H1 (cell line): ENCODE measurements at regions not wholly inside any gene's neighbourhood (a gene's known extent, or its start where the extent isn't known, plus 50 kb on each side); places are given as distances from the start of the nearest gene placed in this dataset.

ENCODE experiments used
- CTCF ChIA-PET: fragments of 300-600 bp; sonication (Branson Sonifier 250); formaldehyde crosslinking; loops from one replicate; lab custom pipeline; 2021; ENCODE audit not compliant: partially characterized antibody; lab: Charles Lee
- POLR2A ChIA-PET: fragments of 300-600 bp; sonication (Branson Sonifier 250); formaldehyde crosslinking; loops from one replicate; lab custom pipeline; 2021; ENCODE audit warnings: inconsistent platforms; ENCODE audit not compliant: partially characterized antibody; lab: Charles Lee
- DNase-seq, 2 experiments: peaks; one replicate each; pipeline versions ENCODE4 v3.0.0 to v3.0.0-alpha.2; 2010 to 2022; ENCODE audit warnings: low spot score in 2 of 2, low read depth in 1 of 2, mixed read lengths in 1 of 2
- FAIRE-seq: peaks from 2 replicates; lab custom pipeline; 2011; peaks lifted over from hg19 to GRCh38; lab: Jason Lieb, UNC
- H2AFZ ChIP-seq: 2 replicates; pipeline ENCODE4 v1.8.1; 2012; ENCODE audit warnings: low read length, inconsistent platforms
- H2AK5ac ChIP-seq: 2 replicates; pipeline ENCODE4 v1.6.1; 2013; ENCODE audit warnings: low read depth, low read length
- H2BK120ac ChIP-seq: replicated peaks from 2 replicates; pipeline ENCODE3; 2013; ENCODE audit warnings: low read depth, low read length, inconsistent platforms
- H2BK12ac ChIP-seq: 2 replicates; pipeline ENCODE4 v1.6.1; 2013; ENCODE audit warnings: low read depth, low read length
- H2BK15ac ChIP-seq: 2 replicates; pipeline ENCODE4 v1.6.1; 2013; ENCODE audit warnings: low read length
- H2BK20ac ChIP-seq: 2 replicates; pipeline ENCODE4 v1.6.1; 2013; ENCODE audit warnings: low read length
- H2BK5ac ChIP-seq: 2 replicates; pipeline ENCODE4 v1.6.1; 2013; ENCODE audit warnings: low read depth, low read length
- H3K14ac ChIP-seq: 2 replicates; pipeline ENCODE4 v1.6.1; 2013; ENCODE audit warnings: inconsistent platforms; ENCODE audit not compliant: insufficient read length
- H3K18ac ChIP-seq: 2 replicates; pipeline ENCODE4 v1.6.1; 2013; ENCODE audit warnings: low read length; ENCODE audit errors: extremely low read depth
- H3K23ac ChIP-seq: 2 replicates; pipeline ENCODE4 v1.6.1; 2013; ENCODE audit warnings: inconsistent platforms; ENCODE audit not compliant: insufficient read length
- H3K23me2 ChIP-seq: 2 replicates; pipeline ENCODE4 v1.6.1; 2013; ENCODE audit warnings: low read depth, low read length
- H3K27ac ChIP-seq: 2 replicates; pipeline ENCODE4 v1.6.1; 2011; ENCODE audit warnings: low read depth, low read length, inconsistent platforms
- H3K27me3 ChIP-seq, 4 experiments: replicated peaks in 1 of 4; 1 replicate in 1 of 4; 2 replicates in 3 of 4; pipeline versions ENCODE4 v1.6.1 to v1.8.1; 2011 to 2013; ENCODE audit warnings: low read length in 3 of 4, mild to moderate bottlenecking in 3 of 4, inconsistent platforms in 2 of 4, mixed read lengths in 2 of 4, moderate library complexity in 1 of 4; ENCODE audit not compliant: control insufficient read depth in 3 of 4, insufficient read depth in 3 of 4; ENCODE audit errors: extremely low read depth in 1 of 4
- H3K36me3 ChIP-seq, 4 experiments: 2 replicates each; pipeline versions ENCODE4 v1.6.1 to v1.8.1; 2011 to 2013; ENCODE audit warnings: mild to moderate bottlenecking in 4 of 4, low read length in 3 of 4, moderate library complexity in 2 of 4, control low read depth in 1 of 4, inconsistent platforms in 1 of 4; ENCODE audit not compliant: insufficient read depth in 4 of 4, control insufficient read depth in 2 of 4
- H3K4ac ChIP-seq: replicated peaks from 2 replicates; pipeline ENCODE3; 2013; ENCODE audit warnings: low read length, low read depth, mixed read lengths, inconsistent platforms; ENCODE audit not compliant: insufficient read length
- H3K4me1 ChIP-seq, 4 experiments: replicated peaks in 1 of 4; 1 replicate in 1 of 4; 2 replicates in 3 of 4; pipeline versions ENCODE4 v1.6.1 to v1.8.1; 2011 to 2013; ENCODE audit warnings: low read length in 3 of 4, inconsistent platforms in 2 of 4, mixed read lengths in 1 of 4; ENCODE audit not compliant: insufficient read depth in 4 of 4, control insufficient read depth in 3 of 4
- H3K4me2 ChIP-seq, 2 experiments: 2 replicates each; pipeline versions ENCODE4 v1.6.1 to v1.8.1; 2011 to 2013; ENCODE audit warnings: low read depth in 2 of 2, low read length in 2 of 2, control low read depth in 1 of 2, inconsistent platforms in 1 of 2, mild to moderate bottlenecking in 1 of 2; ENCODE audit not compliant: insufficient read depth in 1 of 2
- H3K4me3 ChIP-seq, 4 experiments: fragments of 200-600, 300-600 bp in 1 of 4; sonication (generic), shearing (Covaris generic), sonication (Bioruptor Twin) in 1 of 4; 2 replicates each; pipeline versions ENCODE4 v1.5.1 to v1.8.1; 2011 to 2016; ENCODE audit warnings: low read length in 4 of 4, low read depth in 3 of 4, control low read depth in 2 of 4, inconsistent platforms in 2 of 4, mild to moderate bottlenecking in 2 of 4, mixed read lengths in 1 of 4, moderate library complexity in 1 of 4; ENCODE audit not compliant: insufficient read depth in 2 of 4; ENCODE audit errors: extremely low read depth in 1 of 4
- H3K56ac ChIP-seq: replicated peaks from 2 replicates; pipeline ENCODE3; 2013; ENCODE audit warnings: low read depth, mild to moderate bottlenecking, mixed read lengths, low read length, inconsistent platforms; ENCODE audit not compliant: insufficient read length
- H3K79me1 ChIP-seq: 2 replicates; pipeline ENCODE4 v1.6.1; 2013; ENCODE audit warnings: low read depth, low read length, control low read depth
- H3K79me2 ChIP-seq, 2 experiments: 2 replicates each; pipeline versions ENCODE4 v1.6.1 to v1.8.1; 2012 to 2013; ENCODE audit warnings: low read length in 2 of 2, mild to moderate bottlenecking in 2 of 2, inconsistent platforms in 1 of 2; ENCODE audit not compliant: insufficient read depth in 2 of 2, control insufficient read depth in 1 of 2
- H3K9ac ChIP-seq, 4 experiments: replicated peaks in 1 of 4; 1 replicate in 1 of 4; 2 replicates in 3 of 4; pipeline versions ENCODE4 v1.6.1 to v1.8.1; 2011 to 2013; ENCODE audit warnings: low read depth in 3 of 4, low read length in 3 of 4, control low read depth in 2 of 4, mild to moderate bottlenecking in 2 of 4, moderate library complexity in 2 of 4, inconsistent platforms in 1 of 4; ENCODE audit errors: extremely low read depth in 1 of 4
- H3K9me3 ChIP-seq, 2 experiments: 2 replicates each; pipeline versions ENCODE4 v1.6.1 to v1.8.1; 2012 to 2013; ENCODE audit warnings: mild to moderate bottlenecking in 2 of 2, moderate library complexity in 2 of 2, control low read depth in 1 of 2, inconsistent platforms in 1 of 2, low read depth in 1 of 2, low read length in 1 of 2, mixed read lengths in 1 of 2; ENCODE audit not compliant: insufficient read depth in 2 of 2
- H4K20me1 ChIP-seq, 2 experiments: replicated peaks in 1 of 2; 2 replicates each; pipeline versions ENCODE3 to v1.8.1; 2011 to 2013; ENCODE audit warnings: inconsistent platforms in 2 of 2, low read length in 2 of 2, mild to moderate bottlenecking in 1 of 2; ENCODE audit not compliant: insufficient read depth in 2 of 2, control insufficient read depth in 1 of 2
- H4K5ac ChIP-seq: 2 replicates; pipeline ENCODE4 v1.6.1; 2013; ENCODE audit warnings: low read length, low read depth, mixed read lengths, inconsistent platforms; ENCODE audit not compliant: insufficient read length
- H4K8ac ChIP-seq: 2 replicates; pipeline ENCODE4 v1.8.0; 2013; ENCODE audit warnings: mild to moderate bottlenecking, moderate library complexity, low read length, inconsistent platforms; ENCODE audit not compliant: insufficient read depth; ENCODE audit errors: extremely low read depth
- H4K91ac ChIP-seq: replicated peaks from 2 replicates; pipeline ENCODE3; 2013; ENCODE audit warnings: low read length, mixed read lengths, inconsistent platforms; ENCODE audit not compliant: insufficient read length
- CEBPB ChIP-seq: IDR thresholded peaks from 2 replicates; pipeline ENCODE4 v1.6.1; 2012; ENCODE audit warnings: low read depth, low read length
- CTBP2 ChIP-seq: IDR thresholded peaks from 2 replicates; pipeline ENCODE4 v1.7.0; 2011; ENCODE audit warnings: borderline replicate concordance, mild to moderate bottlenecking, moderate library complexity, mixed read lengths, low read length; ENCODE audit not compliant: insufficient read depth, insufficient read length
- EGR1 ChIP-seq: IDR thresholded peaks from 2 replicates; pipeline ENCODE4 v1.6.1; 2011; ENCODE audit warnings: low read depth, low read length, borderline replicate concordance
- GABPA ChIP-seq: IDR thresholded peaks from 2 replicates; pipeline ENCODE4 v1.6.1; 2011; ENCODE audit warnings: mild to moderate bottlenecking, low read length, moderate library complexity, borderline replicate concordance; ENCODE audit not compliant: insufficient read depth
- KDM1A ChIP-seq: fragments of 200-600, 300-600 bp; sonication (generic); IDR thresholded peaks from 2 replicates; pipeline ENCODE4 v1.7.1; 2016; ENCODE audit warnings: mild to moderate bottlenecking, low read length, borderline replicate concordance
- KDM5A ChIP-seq: fragments of 200-600 bp; IDR thresholded peaks from 2 replicates; pipeline ENCODE4 v1.7.1; 2012; ENCODE audit warnings: mild to moderate bottlenecking, low read length, inconsistent platforms, mixed read lengths
- NRF1 ChIP-seq: IDR thresholded peaks from 2 replicates; pipeline ENCODE4 v1.6.1; 2011; ENCODE audit warnings: mild to moderate bottlenecking, low read depth, low read length, improper control_type of control experiment
- POLR2A ChIP-seq, 2 experiments: IDR thresholded peaks; 1 replicate in 1 of 2; 2 replicates in 1 of 2; pipeline ENCODE4 v1.6.1; 2011; ENCODE audit warnings: low read depth in 2 of 2, low read length in 2 of 2, mild to moderate bottlenecking in 2 of 2; ENCODE audit errors: control extremely low read depth in 1 of 2
- POLR2AphosphoS5 ChIP-seq: IDR thresholded peaks from 2 replicates; pipeline ENCODE4 v1.6.1; 2011; ENCODE audit warnings: low read depth, low read length
- RAD21 ChIP-seq, 2 experiments: IDR thresholded peaks in 1 of 2; conservative IDR thresholded peaks in 1 of 2; 2 replicates each; pipeline ENCODE4 v1.6.1; 2011; ENCODE audit warnings: low read depth in 2 of 2, low read length in 2 of 2, improper control_type of control experiment in 1 of 2, inconsistent platforms in 1 of 2, mild to moderate bottlenecking in 1 of 2, moderate library complexity in 1 of 2
- RNF2 ChIP-seq: fragments of 200-900, 300-1000 bp; sonication (generic); IDR thresholded peaks from 2 replicates; pipeline ENCODE4 v1.7.1; 2016; ENCODE audit warnings: borderline replicate concordance, low read depth, mild to moderate bottlenecking, antibody characterized with exemption, low read length; ENCODE audit not compliant: poor library complexity, severe bottlenecking; ENCODE audit errors: missing control alignments
- TAF1 ChIP-seq: IDR thresholded peaks from 2 replicates; pipeline ENCODE4 v1.6.1; 2011; ENCODE audit warnings: mild to moderate bottlenecking, low read depth, low read length
- TAF7 ChIP-seq: optimal IDR thresholded peaks from 2 replicates; pipeline ENCODE3; 2011; ENCODE audit warnings: low read depth, mild to moderate bottlenecking, inconsistent platforms, low read length, moderate library complexity, borderline replicate concordance
- WGBS, 2 experiments: shearing (Covaris generic) in 1 of 2; methylation state at CpG; one replicate each; pipeline versions ENCODE4 v1.1.6 to v1.1.7; 2013 to 2015; ENCODE audit warnings: low lambda C conversion rate in 2 of 2, mixed read lengths in 2 of 2, inconsistent platforms in 1 of 2, low coverage in 1 of 2, missing lambda C conversion rate in 1 of 2; ENCODE audit not compliant: insufficient replicate concordance in 2 of 2, insufficient coverage in 1 of 2, insufficient read length in 1 of 2; ENCODE audit errors: extremely low coverage in 1 of 2, missing lambda C conversion rate in 1 of 2; 5-methylcytosine and 5-hydroxymethylcytosine counted together
- TF ChIP-seq, protein P1 (sequence below): IDR thresholded peaks from 2 replicates; pipeline ENCODE4 v1.6.1; 2011; ENCODE audit warnings: low read length, improper control_type of control experiment

DNA sequence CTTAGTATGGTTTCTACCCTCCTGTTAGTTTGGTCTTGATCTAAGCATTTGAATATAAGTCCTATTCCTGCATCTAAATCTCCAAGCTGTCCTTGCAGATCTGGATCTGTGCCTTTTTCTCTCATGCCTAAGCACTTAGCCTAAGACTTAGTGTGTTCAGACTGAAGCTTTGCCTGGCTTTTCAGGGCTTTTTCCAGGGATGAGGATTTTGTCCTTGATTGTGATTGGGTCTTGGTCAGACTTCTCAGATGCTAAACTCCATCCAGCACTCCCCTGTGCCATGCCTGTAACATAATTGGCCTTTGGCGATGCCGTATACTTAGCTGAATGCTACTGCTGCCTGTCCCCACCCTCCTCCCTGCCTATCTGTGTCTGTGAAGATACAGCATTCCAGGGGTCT lies 98.1 kb upstream of the NRIP1 start:
- no peak overlapping the region for H3K14ac ChIP-seq
- no peak overlapping the region for H2BK12ac ChIP-seq
- H3K79me1 ChIP-seq = no peaks in the 10 kb centered on the region
- no peaks in the 10 kb centered on the region for H3K79me2 ChIP-seq
- 91% methylated on average over 2 of the region's 2 CpGs; no CpG with 5 or more reads in 1 of the 2 experiments for WGBS, 2 experiments
- no peak overlapping the region for H3K23ac ChIP-seq
- no peak overlapping the region for H2BK5ac ChIP-seq
- H2BK120ac ChIP-seq = no peak overlapping the region
- no peak overlapping the region for H4K5ac ChIP-seq
- no peaks in the 10 kb centered on the region for H3K27me3 ChIP-seq
- no peaks in the 10 kb centered on the region; a peak in 1 of 8 replicates for H3K36me3 ChIP-seq
- no peak overlapping the region for H4K91ac ChIP-seq
- H4K20me1 ChIP-seq = no peaks in the 10 kb centered on the region
- CTCF ChIA-PET = no interaction called here
- H2BK20ac ChIP-seq = no peak overlapping the region
- no peaks in the 10 kb centered on the region for H3K23me2 ChIP-seq
- FAIRE-seq (no peak), DNase-seq (no peak)
- H3K27ac ChIP-seq = no peak overlapping the region
- H2AFZ ChIP-seq = no peak overlapping the region
- H3K4me2 ChIP-seq = no peak overlapping the region
- POLR2A ChIA-PET = no interaction called here
- H3K56ac ChIP-seq = no peak overlapping the region
- peaks cover 0 to 5% of the 10 kb centered on the region in 2 experiments; a peak in 1 of 4 replicates for H3K9me3 ChIP-seq
- H2BK15ac ChIP-seq = no peak overlapping the region
- H3K18ac ChIP-seq = no peak overlapping the region
- no peak overlapping the region for H3K4me3 ChIP-seq
- no peak overlapping the region for H3K4ac ChIP-seq
- H3K9ac ChIP-seq = no peak overlapping the region
- H2AK5ac ChIP-seq = no peak overlapping the region
- no peaks in the 10 kb centered on the region for H3K4me1 ChIP-seq
- H4K8ac ChIP-seq = no peak overlapping the region
- no peak for TF ChIP-seq CTBP2
- no peak for TF ChIP-seq RAD21 (IDR thresholded peaks at IDR 0.05 in 1 of 2, conservative IDR thresholded peaks at IDR 0.05 in 1 of 2; ENCODE audit: low read depth in 2 of 2, low read length in 2 of 2)
- TF ChIP-seq EGR1 = no peak
- TF ChIP-seq, protein P1, sequence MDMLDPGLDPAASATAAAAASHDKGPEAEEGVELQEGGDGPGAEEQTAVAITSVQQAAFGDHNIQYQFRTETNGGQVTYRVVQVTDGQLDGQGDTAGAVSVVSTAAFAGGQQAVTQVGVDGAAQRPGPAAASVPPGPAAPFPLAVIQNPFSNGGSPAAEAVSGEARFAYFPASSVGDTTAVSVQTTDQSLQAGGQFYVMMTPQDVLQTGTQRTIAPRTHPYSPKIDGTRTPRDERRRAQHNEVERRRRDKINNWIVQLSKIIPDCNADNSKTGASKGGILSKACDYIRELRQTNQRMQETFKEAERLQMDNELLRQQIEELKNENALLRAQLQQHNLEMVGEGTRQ = no peak
- no peak for TF ChIP-seq KDM1A
- TF ChIP-seq NRF1 = no peak
- no peak for TF ChIP-seq TAF7
- TF ChIP-seq POLR2A (IDR thresholded peaks at IDR 0.05; ENCODE audit: control extremely low read depth in 1 of 2, low read depth in 2 of 2, low read length in 2 of 2) = no peak
- no peak for TF ChIP-seq KDM5A
- TF ChIP-seq RNF2 = no peak
- no peak for TF ChIP-seq POLR2AphosphoS5
- TF ChIP-seq GABPA = no peak
- no peak for TF ChIP-seq TAF1
- TF ChIP-seq CEBPB = no peak
